Calu3 (cell line): ENCODE measurements at regions not wholly inside any gene's neighbourhood (a gene's known extent, or its start where the extent isn't known, plus 50 kb on each side); places are given as distances from the start of the nearest gene placed in this dataset.

ENCODE experiments used
- BruUV-seq: library from RNA; stranded (reverse); fragments of 400-500 nt; replicated peaks from 2 replicates; lab custom pipeline; 2021; lab: Mats Ljungman, UMichigan
- CTCF ChIA-PET: fragments of 300-600 bp; sonication (Branson Sonifier 250); formaldehyde crosslinking; loops from one replicate; lab custom pipeline; 2022; ENCODE audit warnings: antibody characterized with exemption; lab: Charles Lee
- DNase-seq: peaks from one replicate; pipeline ENCODE4 v3.0.0; 2022
- H3K27ac Mint-ChIP-seq: one replicate; pipeline ENCODE4 v1.8.0; 2022; ENCODE audit warnings: mixed read lengths; ENCODE audit not compliant: unreplicated experiment
- H3K27me3 Mint-ChIP-seq: one replicate; pipeline ENCODE4 v1.8.0; 2022; ENCODE audit warnings: mixed read lengths; ENCODE audit not compliant: unreplicated experiment
- H3K36me3 Mint-ChIP-seq: one replicate; pipeline ENCODE4 v1.8.0; 2022; ENCODE audit warnings: mild to moderate bottlenecking, moderate library complexity, mixed read lengths; ENCODE audit not compliant: insufficient read depth, unreplicated experiment
- H3K4me1 Mint-ChIP-seq: one replicate; pipeline ENCODE4 v1.8.0; 2022; ENCODE audit warnings: mild to moderate bottlenecking, low read depth, mixed read lengths; ENCODE audit not compliant: unreplicated experiment
- H3K4me3 Mint-ChIP-seq: one replicate; pipeline ENCODE4 v1.8.0; 2022; ENCODE audit warnings: mild to moderate bottlenecking, low read depth, moderate library complexity, mixed read lengths; ENCODE audit not compliant: unreplicated experiment
- H3K9me3 Mint-ChIP-seq: one replicate; pipeline ENCODE4 v1.8.0; 2022; ENCODE audit warnings: low read depth, mixed read lengths; ENCODE audit not compliant: unreplicated experiment
- CTCF ChIP-seq: fragments of 200-600 bp; IDR thresholded peaks from one replicate; pipeline ENCODE4 v1.8.0; 2022; ENCODE audit warnings: antibody characterized with exemption; ENCODE audit not compliant: unreplicated experiment
- intact Hi-C: fragments of 100-400 bp; cut with micrococcal nuclease; formaldehyde crosslinking; loops from one replicate; pipeline ENCODE4 v1.10.0; 2022; ENCODE audit not compliant: unreplicated experiment

GRCh38 chr13:30128095-30128494 lies 179.3 kb downstream of the KATNAL1 start:
- TF ChIP-seq CTCF = no peak
- Mint-ChIP-seq H3K4me3 (no peak overlapping the region), H3K27me3 (no peaks in the 10 kb centered on the region), H3K36me3 (no peaks in the 10 kb centered on the region), H3K9me3 (no peaks in the 10 kb centered on the region), H3K27ac (no peak overlapping the region), H3K4me1 (peaks cover 16% of the 10 kb centered on the region)
- CTCF ChIA-PET = no interaction called here
- intact Hi-C loops = no loop called here
- no TSS peak for BruUV-seq
- no peak for DNase-seq

- CTCF ChIA-PET = interaction anchor here (0.6 kb wide), 1 partner anchor 124 kb away, joined by 6 read pairs; no protein-coding TSS in a partner anchor
- Mint-ChIP-seq H3K4me3 (no peak overlapping the region), H3K9me3 (no peaks in the 10 kb centered on the region), H3K4me1 (peaks cover 7% of the 10 kb centered on the region), H3K36me3 (no peaks in the 10 kb centered on the region), H3K27me3 (no peaks in the 10 kb centered on the region), H3K27ac (no peak overlapping the region)
- intact Hi-C loops = no loop called here
- no TSS peak for BruUV-seq
- TF ChIP-seq CTCF = no peak
- DNase-seq = no peak
Observed at GRCh38 chr13:30126903-30127428, 180.4 kb downstream of the KATNAL1 start.

- no peaks in the 10 kb centered on the region for H3K36me3 Mint-ChIP-seq
- H3K4me3 Mint-ChIP-seq = no peak overlapping the region
- no TSS peak for BruUV-seq
- CTCF ChIA-PET = interaction anchor here (0.9 kb wide), 1 partner anchor 355 kb away, joined by 3 read pairs; no protein-coding TSS in a partner anchor
- peaks cover 7% of the 10 kb centered on the region for H3K4me1 Mint-ChIP-seq
- TF ChIP-seq CTCF = no peak
- intact Hi-C loops = no loop called here
- H3K9me3 Mint-ChIP-seq = no peaks in the 10 kb centered on the region
- no peak for DNase-seq
- no peaks in the 10 kb centered on the region for H3K27me3 Mint-ChIP-seq
- H3K27ac Mint-ChIP-seq = no peak overlapping the region
Observed at GRCh38 chr13:30125422-30126073, 181.8 kb downstream of the KATNAL1 start.

- Mint-ChIP-seq H3K27me3 (no peaks in the 10 kb centered on the region), H3K36me3 (no peaks in the 10 kb centered on the region), H3K9me3 (no peaks in the 10 kb centered on the region), H3K4me3 (no peak overlapping the region), H3K27ac (no peak overlapping the region), H3K4me1 (peaks cover 7% of the 10 kb centered on the region)
- no peak for DNase-seq
- BruUV-seq = no TSS peak
- intact Hi-C loops = no loop called here
- TF ChIP-seq CTCF = no peak
- CTCF ChIA-PET = no interaction called here
Observed at GRCh38 chr13:30124131-30124768, 183.1 kb downstream of the KATNAL1 start.
